Stimulated activated effector memory CD8-positive, alpha-beta T cell treated with anti-CD3 and anti-CD28 coated beads, Interleukin-12 subunit alpha, Interleukin-12 subunit beta, amount 100 ng/mL, for 72 hours (primary cell): ENCODE measurements at regions not wholly inside any gene's neighbourhood (a gene's known extent, or its start where the extent isn't known, plus 50 kb on each side); places are given as distances from the start of the nearest gene placed in this dataset.
"Not testable (repeated sequence)": the region's sequence is repeated elsewhere in the genome, so short reads cannot be mapped to it uniquely, and the experiment has no call there.

Experiments
- ATAC-seq: fragments of 150-1000 bp; cut with Tn5 transposase; 2 replicates; pipeline ENCODE4 v1.10.0; 2021
- DNase-seq, 2 donors: peaks; one replicate each; pipeline ENCODE4 v3.0.0; 2021 to 2022; ENCODE audit warnings: low spot score in 2 of 2
- H3K27ac Mint-ChIP-seq: one replicate; pipeline ENCODE4 v1.8.0; 2022; ENCODE audit warnings: mild to moderate bottlenecking, mixed read lengths
- H3K36me3 Mint-ChIP-seq: one replicate; pipeline ENCODE4 v1.8.0; 2022; ENCODE audit warnings: mild to moderate bottlenecking, mixed read lengths
- H3K4me1 Mint-ChIP-seq: one replicate; pipeline ENCODE4 v1.8.0; 2022; ENCODE audit warnings: mixed read lengths
- H3K4me3 Mint-ChIP-seq: one replicate; pipeline ENCODE4 v1.8.0; 2022; ENCODE audit warnings: mild to moderate bottlenecking, mixed read lengths
- H3K9me3 Mint-ChIP-seq: one replicate; pipeline ENCODE4 v1.8.0; 2022; ENCODE audit warnings: mixed read lengths

DNA sequence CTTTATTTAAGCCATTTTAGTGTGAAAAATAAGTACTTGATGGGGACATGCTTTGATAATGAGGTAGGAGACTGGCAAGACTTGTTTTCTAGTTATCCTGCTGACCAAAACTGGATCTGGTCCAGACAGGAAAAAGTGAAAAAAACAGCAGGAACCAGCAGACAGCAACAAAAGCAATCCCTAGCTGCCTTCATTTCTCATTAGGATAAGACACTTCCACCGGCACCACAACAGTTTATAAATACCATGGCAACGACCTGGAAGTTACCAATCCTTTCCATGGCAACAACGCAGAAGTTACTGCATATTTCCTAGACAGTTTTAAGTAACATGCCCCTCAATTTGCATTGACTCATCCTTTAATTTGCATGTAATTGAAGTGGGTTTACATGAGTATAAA, 993.8 kb upstream of the NCAM2 start:
- H3K27ac Mint-ChIP-seq = no peak overlapping the region
- no peak for ATAC-seq
- H3K36me3 Mint-ChIP-seq = no peaks in the 10 kb centered on the region
- no peak overlapping the region for H3K4me3 Mint-ChIP-seq
- no peaks in the 10 kb centered on the region for H3K4me1 Mint-ChIP-seq
- DNase-seq = no peak
- peaks cover 5% of the 10 kb centered on the region for H3K9me3 Mint-ChIP-seq

GRCh38 chr21:20010691-20011200, 987.5 kb upstream of the NCAM2 start:
- Mint-ChIP-seq H3K4me3 (no peak overlapping the region), H3K27ac (no peak overlapping the region), H3K9me3 (peaks cover 15% of the 10 kb centered on the region), H3K36me3 (no peaks in the 10 kb centered on the region), H3K4me1 (no peaks in the 10 kb centered on the region)
- DNase-seq (no peak), ATAC-seq (no peak)

- peaks cover 12% of the 10 kb centered on the region for H3K9me3 Mint-ChIP-seq
- no peak for DNase-seq
- no peaks in the 10 kb centered on the region for H3K4me1 Mint-ChIP-seq
- no peak overlapping the region for H3K4me3 Mint-ChIP-seq
- no peak overlapping the region for H3K27ac Mint-ChIP-seq
- ATAC-seq = no peak
- no peaks in the 10 kb centered on the region for H3K36me3 Mint-ChIP-seq
Observed at GRCh38 chr21:20013851-20014250, 984.4 kb upstream of the NCAM2 start.

DNA sequence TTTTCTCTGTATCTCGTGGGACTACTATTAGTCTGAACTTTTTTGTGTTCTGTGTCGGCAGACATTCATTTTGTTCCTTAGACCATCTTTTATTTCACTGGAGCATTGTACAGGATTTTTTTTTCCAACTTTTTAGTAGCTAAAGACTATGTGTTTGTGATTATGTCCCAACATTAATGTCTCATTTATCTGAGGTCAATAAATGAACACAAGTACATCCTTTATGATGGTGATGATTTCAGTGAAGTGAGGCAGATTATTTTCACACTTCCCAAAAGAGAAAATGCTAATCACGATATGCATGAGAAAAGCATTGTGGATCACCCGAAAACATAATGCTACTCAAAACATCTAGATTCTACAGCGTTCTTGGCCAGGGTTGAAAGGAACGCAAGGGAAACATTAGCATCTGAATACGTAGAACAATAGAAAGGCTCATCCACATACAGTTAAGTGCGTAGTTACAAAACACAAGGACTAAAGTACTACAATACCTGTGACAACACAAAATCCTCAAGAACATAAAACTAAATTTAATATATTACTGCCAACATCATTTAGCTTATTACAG, 981.7 kb upstream of the NCAM2 start:
- DNase-seq (no peak), ATAC-seq (no peak)
- Mint-ChIP-seq H3K9me3 (peaks cover 4% of the 10 kb centered on the region), H3K36me3 (no peaks in the 10 kb centered on the region), H3K27ac (no peak overlapping the region), H3K4me1 (no peaks in the 10 kb centered on the region), H3K4me3 (no peak overlapping the region)

GRCh38 chr21:20020026-20020425, 978.2 kb upstream of the NCAM2 start:
- no peak for ATAC-seq
- DNase-seq = no peak
- Mint-ChIP-seq H3K27ac (no peak overlapping the region), H3K4me1 (no peaks in the 10 kb centered on the region), H3K4me3 (no peak overlapping the region), H3K9me3 (peaks cover 2% of the 10 kb centered on the region), H3K36me3 (no peaks in the 10 kb centered on the region)

DNA sequence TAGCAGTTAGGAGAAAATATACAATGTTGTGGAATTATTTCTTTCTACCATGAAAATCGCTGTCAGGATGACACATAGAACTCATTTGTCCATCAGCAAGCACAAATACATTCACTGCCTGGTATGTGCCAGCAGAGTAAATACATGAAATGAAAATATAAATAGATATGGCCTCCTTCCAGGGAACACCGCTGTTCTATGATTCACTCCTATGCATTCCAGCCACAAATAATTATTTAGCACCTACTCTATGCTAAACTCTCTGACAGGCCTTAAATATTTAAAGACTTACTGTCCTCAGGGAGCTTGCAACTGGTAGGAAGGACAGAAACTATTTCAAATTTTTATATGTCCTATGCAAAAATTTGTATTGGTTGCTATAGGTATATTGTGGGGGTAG, 975.0 kb upstream of the NCAM2 start:
- ATAC-seq (no peak), DNase-seq (no peak)
- Mint-ChIP-seq H3K27ac (no peak overlapping the region), H3K36me3 (no peaks in the 10 kb centered on the region), H3K9me3 (peaks cover 9% of the 10 kb centered on the region), H3K4me1 (no peaks in the 10 kb centered on the region), H3K4me3 (no peak overlapping the region)

GRCh38 chr21:20024741-20025140, 973.5 kb upstream of the NCAM2 start:
- H3K4me1 Mint-ChIP-seq = no peaks in the 10 kb centered on the region
- no peak for ATAC-seq
- peaks cover 7% of the 10 kb centered on the region for H3K9me3 Mint-ChIP-seq
- no peak for DNase-seq
- H3K36me3 Mint-ChIP-seq = no peaks in the 10 kb centered on the region
- no peak overlapping the region for H3K4me3 Mint-ChIP-seq
- no peak overlapping the region for H3K27ac Mint-ChIP-seq

DNA sequence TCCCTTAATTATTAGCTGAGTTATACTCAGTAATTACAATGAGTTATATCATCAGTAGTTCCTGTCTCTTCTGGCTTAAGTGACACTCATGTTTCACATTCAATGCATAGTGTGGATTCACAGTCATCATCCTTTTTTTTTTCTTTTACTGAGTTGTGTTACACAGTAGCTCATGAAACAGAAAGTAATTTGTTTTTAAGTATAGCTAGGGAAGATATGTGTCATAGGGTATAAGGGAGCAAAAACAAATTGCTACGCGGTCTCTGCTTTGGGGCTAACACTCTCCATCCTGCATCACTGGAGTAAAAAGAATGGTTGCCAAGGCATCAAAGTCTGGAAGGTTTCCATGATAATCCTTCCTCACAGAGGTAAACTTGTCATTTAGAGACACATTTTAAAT, 971.7 kb upstream of the NCAM2 start:
- Mint-ChIP-seq H3K4me3 (no peak overlapping the region), H3K4me1 (no peaks in the 10 kb centered on the region), H3K9me3 (peaks cover 7% of the 10 kb centered on the region), H3K27ac (no peak overlapping the region), H3K36me3 (no peaks in the 10 kb centered on the region)
- DNase-seq (no peak), ATAC-seq (no peak)

GRCh38 chr21:20030390-20030789, 967.8 kb upstream of the NCAM2 start:
- no peaks in the 10 kb centered on the region for H3K36me3 Mint-ChIP-seq
- H3K27ac Mint-ChIP-seq = no peak overlapping the region
- DNase-seq (no peak), ATAC-seq (no peak)
- H3K4me1 Mint-ChIP-seq = no peaks in the 10 kb centered on the region
- peaks cover 7% of the 10 kb centered on the region for H3K9me3 Mint-ChIP-seq
- no peak overlapping the region for H3K4me3 Mint-ChIP-seq

DNA sequence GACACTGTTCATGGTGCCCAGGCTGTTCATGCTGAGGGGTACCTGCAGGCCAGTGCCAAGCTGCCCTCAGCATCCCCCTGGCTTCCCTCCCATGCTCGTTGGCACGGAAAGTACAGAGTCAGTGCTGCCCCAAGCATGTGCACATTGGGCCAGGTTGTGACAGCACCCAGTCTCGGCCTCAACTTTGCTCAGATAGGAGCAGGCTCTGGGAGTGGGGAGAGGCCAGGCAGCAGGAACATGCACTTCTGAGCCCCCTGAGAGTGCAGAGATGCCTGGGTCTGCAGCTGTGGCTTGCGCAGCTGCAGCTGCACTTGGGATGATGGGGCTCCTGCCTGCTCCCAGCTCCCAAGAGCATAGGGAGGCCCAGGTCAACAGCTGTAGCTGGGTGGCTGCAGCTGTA, 966.4 kb upstream of the NCAM2 start:
- peak; percentile 13 for ATAC-seq
- Mint-ChIP-seq H3K4me3 (no peak overlapping the region), H3K27ac (no peak overlapping the region), H3K4me1 (no peaks in the 10 kb centered on the region), H3K36me3 (no peaks in the 10 kb centered on the region), H3K9me3 (peaks cover 2% of the 10 kb centered on the region)
- no peak for DNase-seq

- Mint-ChIP-seq H3K27ac (no peak overlapping the region), H3K4me1 (no peaks in the 10 kb centered on the region), H3K4me3 (no peak overlapping the region), H3K36me3 (no peaks in the 10 kb centered on the region), H3K9me3 (peaks cover 8% of the 10 kb centered on the region)
- no peak for DNase-seq
- ATAC-seq = no peak
Observed at GRCh38 chr21:20040768-20041167, 957.4 kb upstream of the NCAM2 start.

- no peak for DNase-seq
- Mint-ChIP-seq H3K36me3 (no peaks in the 10 kb centered on the region), H3K4me1 (no peaks in the 10 kb centered on the region), H3K9me3 (peaks cover 20% of the 10 kb centered on the region), H3K4me3 (no peak overlapping the region), H3K27ac (no peak overlapping the region)
- ATAC-seq = no peak
Observed at GRCh38 chr21:20045197-20045596, 953.0 kb upstream of the NCAM2 start.

DNA sequence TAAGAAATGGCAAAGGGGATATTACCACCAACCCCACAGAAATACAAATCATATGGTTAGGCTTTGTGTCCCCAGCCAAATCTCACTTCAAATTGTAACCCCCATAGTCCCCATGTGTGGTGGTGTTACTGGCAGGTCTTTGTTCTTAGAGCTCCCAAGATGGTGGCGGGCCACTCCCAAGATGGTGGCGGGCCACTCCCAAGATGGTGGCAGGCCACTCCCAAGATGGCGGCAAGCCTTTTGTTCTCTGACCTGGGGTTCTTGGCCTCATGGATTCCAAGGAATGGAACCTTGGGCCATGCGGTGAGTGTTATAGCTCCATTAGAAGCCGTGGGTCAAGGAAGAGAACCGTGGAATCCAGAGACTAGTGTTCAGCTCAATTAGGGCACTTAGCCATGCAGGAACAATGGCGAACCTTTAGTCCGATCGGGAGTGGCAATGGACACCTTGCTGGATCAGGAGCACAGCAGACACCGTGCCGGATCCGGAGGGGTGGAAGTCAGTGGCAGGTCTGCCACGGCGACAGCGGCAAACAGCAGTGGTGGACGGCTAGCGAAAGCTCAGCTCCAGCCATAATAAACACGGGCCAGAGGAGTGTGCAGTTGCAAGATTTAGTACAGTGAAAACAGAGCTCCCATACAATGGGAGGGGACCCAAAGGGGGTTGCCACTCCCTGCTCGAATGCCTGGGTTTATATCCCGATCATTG, 949.9 kb upstream of the NCAM2 start:
- not testable (repeated sequence) for H3K36me3 Mint-ChIP-seq, H3K4me1 Mint-ChIP-seq, H3K27ac Mint-ChIP-seq, H3K4me3 Mint-ChIP-seq, DNase-seq, ATAC-seq
- peaks cover 26% of the 10 kb centered on the region for H3K9me3 Mint-ChIP-seq

DNA sequence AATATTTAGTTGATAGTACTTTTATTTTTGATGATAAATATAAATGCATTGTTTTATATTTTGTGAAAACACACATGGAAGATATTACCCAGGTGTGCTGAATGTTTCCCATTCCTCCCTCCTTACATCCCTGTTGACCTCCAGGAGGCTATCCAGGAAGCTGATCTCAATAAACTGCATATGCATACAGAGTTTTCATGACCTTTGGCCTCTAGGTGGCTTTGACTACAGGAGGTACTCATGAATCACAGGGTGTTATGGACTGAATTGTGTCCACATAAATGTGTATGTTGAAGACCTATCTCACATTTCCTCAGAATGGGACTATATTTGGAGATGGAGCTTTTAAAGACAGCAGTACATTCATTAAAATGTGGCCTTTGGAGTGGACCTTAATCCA, 914.9 kb upstream of the NCAM2 start:
- H3K27ac Mint-ChIP-seq = no peak overlapping the region
- no peaks in the 10 kb centered on the region for H3K36me3 Mint-ChIP-seq
- peaks cover 6% of the 10 kb centered on the region for H3K9me3 Mint-ChIP-seq
- no peak overlapping the region for H3K4me3 Mint-ChIP-seq
- ATAC-seq (no peak), DNase-seq (no peak)
- no peaks in the 10 kb centered on the region for H3K4me1 Mint-ChIP-seq

DNA sequence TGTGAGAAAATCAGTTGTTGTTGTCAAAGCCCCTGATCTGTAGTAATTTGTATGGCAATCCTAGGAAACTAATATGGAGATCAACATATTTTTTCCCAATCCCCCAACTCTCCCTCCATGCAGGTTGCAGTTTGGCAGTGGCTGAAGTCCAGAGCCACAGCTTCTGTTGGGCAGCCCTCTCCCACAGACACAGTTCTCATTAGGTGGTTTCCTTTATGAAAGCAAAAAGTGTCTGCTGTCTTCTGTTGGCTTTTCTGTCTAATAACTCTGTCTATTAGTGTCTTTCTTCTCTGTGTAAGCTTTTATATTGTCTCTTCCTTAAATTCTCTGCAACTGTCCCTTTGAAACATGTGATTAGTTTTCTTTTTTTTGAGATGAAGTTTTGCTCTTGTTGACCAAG, 914.3 kb upstream of the NCAM2 start:
- DNase-seq (no peak), ATAC-seq (no peak)
- Mint-ChIP-seq H3K27ac (no peak overlapping the region), H3K4me1 (no peaks in the 10 kb centered on the region), H3K4me3 (no peak overlapping the region), H3K36me3 (no peaks in the 10 kb centered on the region), H3K9me3 (peaks cover 8% of the 10 kb centered on the region)

DNA sequence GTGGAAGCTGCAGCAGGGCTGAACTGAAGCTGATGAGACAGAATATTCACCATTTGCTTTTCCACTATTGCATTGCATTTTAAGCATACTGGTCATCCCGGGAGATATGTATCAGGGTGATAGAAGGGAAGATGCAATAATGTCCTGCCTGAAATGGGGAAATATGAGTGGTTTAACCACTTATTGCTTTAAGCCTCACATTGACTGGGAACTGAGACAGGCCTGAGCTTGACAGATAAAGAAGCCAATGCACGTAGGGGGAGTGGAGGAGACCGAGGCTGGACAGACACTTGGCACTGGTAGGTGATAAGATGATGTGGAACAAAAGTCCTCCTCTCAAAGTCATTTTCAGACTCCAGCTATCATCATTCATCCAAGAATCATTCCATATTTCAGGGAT, 911.7 kb upstream of the NCAM2 start:
- no peaks in the 10 kb centered on the region for H3K36me3 Mint-ChIP-seq
- DNase-seq (no peak), ATAC-seq (no peak)
- no peaks in the 10 kb centered on the region for H3K4me1 Mint-ChIP-seq
- no peak overlapping the region for H3K4me3 Mint-ChIP-seq
- no peak overlapping the region for H3K27ac Mint-ChIP-seq
- H3K9me3 Mint-ChIP-seq = peaks cover 12% of the 10 kb centered on the region
